ENCODE measurements at regions not wholly inside any gene's neighbourhood (a gene's known extent, or its start where the extent isn't known, plus 50 kb on each side); places are given as distances from the start of the nearest gene placed in this dataset.
A peak's percentile ranks its signal among the peaks of the same experiment; 100 is the strongest.

DNA sequence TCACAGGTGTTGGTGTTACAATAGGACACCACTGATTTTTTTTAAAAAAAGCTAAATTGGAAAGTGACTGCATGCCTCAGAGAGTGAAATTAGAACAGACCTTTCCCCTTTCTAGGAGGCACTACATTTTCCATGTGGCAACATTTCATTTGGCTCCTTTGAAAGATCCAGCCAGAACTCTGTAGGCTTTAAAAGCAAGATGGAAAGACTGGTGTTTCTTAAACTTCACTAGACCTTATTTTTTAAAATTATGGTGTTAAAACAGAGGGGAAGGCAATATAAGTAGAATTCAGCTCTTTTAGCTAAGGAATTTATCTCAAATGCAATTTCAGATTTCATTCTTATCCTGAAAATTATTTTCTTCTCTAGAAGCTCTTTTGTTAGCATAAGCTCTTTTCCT lies 317.6 kb upstream of the TGFBR2 start:
- Mint-ChIP-seq H3K27me3 (ENCODE audit: low read depth in 3 of 3) (no peaks in the 10 kb centered on the region), H3K27ac (peak overlapping the region in 6 of 7 donors; percentile 20 to 85 (median 80)), H3K4me3 (no peak overlapping the region), H3K9me3 (no peaks in the 10 kb centered on the region), H3K4me1 (peaks cover 27% of the 10 kb centered on the region), H3K36me3 (no peaks in the 10 kb centered on the region)
- Histone ChIP-seq H2AFZ (ENCODE audit: insufficient read depth, low read depth, low read length, poor library complexity, severe bottlenecking) (no peak overlapping the region), H3K36me3 (replicated peaks in 1 of 2; ENCODE audit: control insufficient read depth in 1 of 2, insufficient read depth in 2 of 2, low read length in 2 of 2) (no peaks in the 10 kb centered on the region), H3K27me3 (ENCODE audit: control insufficient read depth in 2 of 2, insufficient read depth in 2 of 2, low read length in 2 of 2) (no peaks in the 10 kb centered on the region), H3K9ac (ENCODE audit: insufficient read depth, low read length, poor library complexity, severe bottlenecking) (no peak overlapping the region), H3K4me2 (replicated peaks; ENCODE audit: extremely low read depth, low read length, poor library complexity, severe bottlenecking) (peak overlapping the region; percentile 52), H3K79me2 (ENCODE audit: insufficient read depth, low read length) (no peaks in the 10 kb centered on the region), H3K9me3 (replicated peaks in 1 of 2; ENCODE audit: control insufficient read depth in 1 of 2, insufficient read depth in 1 of 2, low read length in 2 of 2) (no peaks in the 10 kb centered on the region), H3K4me3 (replicated peaks in 1 of 3; ENCODE audit: low read depth in 2 of 3, low read length in 3 of 3) (peak overlapping the region in 1 of 3 experiments; percentile 8), H4K20me1 (ENCODE audit: insufficient read depth, low read length) (no peaks in the 10 kb centered on the region), H3K27ac (ENCODE audit: low read depth in 1 of 2, low read length in 2 of 2) (peak overlapping the region in 1 of 2 donors; percentile 73), H3K4me1 (ENCODE audit: control insufficient read depth in 1 of 2, insufficient read depth in 2 of 2, low read length in 2 of 2) (peaks cover 28 to 36% of the 10 kb centered on the region in 2 donors)
- TF ChIP-seq, protein P1, sequence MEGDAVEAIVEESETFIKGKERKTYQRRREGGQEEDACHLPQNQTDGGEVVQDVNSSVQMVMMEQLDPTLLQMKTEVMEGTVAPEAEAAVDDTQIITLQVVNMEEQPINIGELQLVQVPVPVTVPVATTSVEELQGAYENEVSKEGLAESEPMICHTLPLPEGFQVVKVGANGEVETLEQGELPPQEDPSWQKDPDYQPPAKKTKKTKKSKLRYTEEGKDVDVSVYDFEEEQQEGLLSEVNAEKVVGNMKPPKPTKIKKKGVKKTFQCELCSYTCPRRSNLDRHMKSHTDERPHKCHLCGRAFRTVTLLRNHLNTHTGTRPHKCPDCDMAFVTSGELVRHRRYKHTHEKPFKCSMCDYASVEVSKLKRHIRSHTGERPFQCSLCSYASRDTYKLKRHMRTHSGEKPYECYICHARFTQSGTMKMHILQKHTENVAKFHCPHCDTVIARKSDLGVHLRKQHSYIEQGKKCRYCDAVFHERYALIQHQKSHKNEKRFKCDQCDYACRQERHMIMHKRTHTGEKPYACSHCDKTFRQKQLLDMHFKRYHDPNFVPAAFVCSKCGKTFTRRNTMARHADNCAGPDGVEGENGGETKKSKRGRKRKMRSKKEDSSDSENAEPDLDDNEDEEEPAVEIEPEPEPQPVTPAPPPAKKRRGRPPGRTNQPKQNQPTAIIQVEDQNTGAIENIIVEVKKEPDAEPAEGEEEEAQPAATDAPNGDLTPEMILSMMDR (IDR thresholded peaks at IDR 0.05) = no peak
- intact Hi-C loops (cut with micrococcal nuclease) = no loop called here
- no peak for DNase-seq

DNA sequence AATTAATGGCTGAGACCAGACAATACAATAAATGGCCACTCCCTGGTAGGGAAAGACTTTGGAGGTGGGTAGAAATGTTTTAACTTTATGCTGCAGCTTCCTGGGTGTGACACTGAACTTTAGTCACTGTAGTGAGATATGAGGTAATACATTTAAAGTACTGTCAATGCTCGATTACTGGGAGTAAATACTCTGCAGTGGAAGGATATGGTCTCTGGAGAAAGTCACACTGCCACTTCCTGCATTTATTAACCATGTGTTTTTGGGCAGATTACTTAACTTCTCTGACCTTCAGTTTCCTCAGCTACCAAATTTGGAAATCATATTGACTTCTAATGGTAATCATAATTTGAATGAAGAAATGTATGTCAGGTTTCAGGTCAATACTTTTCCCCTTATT lies 317.1 kb upstream of the TGFBR2 start:
- Histone ChIP-seq H3K36me3 (replicated peaks in 1 of 2; ENCODE audit: control insufficient read depth in 1 of 2, insufficient read depth in 2 of 2, low read length in 2 of 2) (no peaks in the 10 kb centered on the region), H3K27ac (ENCODE audit: low read depth in 1 of 2, low read length in 2 of 2) (peak overlapping the region in 1 of 2 donors; percentile 73), H3K27me3 (ENCODE audit: control insufficient read depth in 2 of 2, insufficient read depth in 2 of 2, low read length in 2 of 2) (no peaks in the 10 kb centered on the region), H3K4me3 (replicated peaks in 1 of 3; ENCODE audit: low read depth in 2 of 3, low read length in 3 of 3) (peak overlapping the region in 1 of 3 experiments; percentile 8), H3K9ac (ENCODE audit: insufficient read depth, low read length, poor library complexity, severe bottlenecking) (no peak overlapping the region), H2AFZ (ENCODE audit: insufficient read depth, low read depth, low read length, poor library complexity, severe bottlenecking) (no peak overlapping the region), H3K9me3 (replicated peaks in 1 of 2; ENCODE audit: control insufficient read depth in 1 of 2, insufficient read depth in 1 of 2, low read length in 2 of 2) (no peaks in the 10 kb centered on the region), H3K4me1 (ENCODE audit: control insufficient read depth in 1 of 2, insufficient read depth in 2 of 2, low read length in 2 of 2) (peaks cover 28 to 36% of the 10 kb centered on the region in 2 donors), H3K4me2 (replicated peaks; ENCODE audit: extremely low read depth, low read length, poor library complexity, severe bottlenecking) (peak overlapping the region; percentile 52), H4K20me1 (ENCODE audit: insufficient read depth, low read length) (no peaks in the 10 kb centered on the region), H3K79me2 (ENCODE audit: insufficient read depth, low read length) (no peaks in the 10 kb centered on the region)
- Mint-ChIP-seq H3K4me3 (no peak overlapping the region), H3K27me3 (ENCODE audit: low read depth in 3 of 3) (no peaks in the 10 kb centered on the region), H3K36me3 (no peaks in the 10 kb centered on the region), H3K9me3 (peaks cover 0 to 1% (median 0%) of the 10 kb centered on the region in 7 donors), H3K27ac (peak overlapping the region; percentile 68 to 85 (median 80)), H3K4me1 (peaks cover 27% of the 10 kb centered on the region)
- intact Hi-C loops (cut with micrococcal nuclease) = no loop called here
- DNase-seq = peak; percentile 45 to 64 (median 60)
- WGBS (ENCODE audit: insufficient coverage) = no CpG with 5 or more reads among the region's 1 CpG
- TF ChIP-seq, protein P1 (IDR thresholded peaks at IDR 0.05) = no peak

All from CD14-positive monocyte (primary cell).